HCT116 (cell line): ENCODE measurements at regions not wholly inside any gene's neighbourhood (a gene's known extent, or its start where the extent isn't known, plus 50 kb on each side); places are given as distances from the start of the nearest gene placed in this dataset.

Experiments
- ATAC-seq: fragments of 200-7000 bp; cut with Tn5 transposase; 2 replicates; pipeline ENCODE4 v1.9.1; 2020; ENCODE audit warnings: mild to moderate bottlenecking, moderate library complexity
- BruUV-seq: library from RNA; stranded (reverse); fragments of 400-500 nt; replicated peaks from 2 replicates; lab custom pipeline; 2021; lab: Mats Ljungman, UMichigan
- CTCF ChIA-PET: fragments of 300-600 bp; sonication (Branson Sonifier 250); formaldehyde crosslinking; loops from one replicate; lab custom pipeline; 2021; ENCODE audit warnings: antibody characterized with exemption; lab: Charles Lee
- POLR2A ChIA-PET: fragments of 300-600, 350-600 bp; sonication (Branson Sonifier 250); formaldehyde crosslinking; loops from one replicate; lab custom pipeline; 2021; ENCODE audit warnings: antibody characterized with exemption; lab: Charles Lee
- RAD21 ChIA-PET, 2 experiments: fragments of 300-600 bp; sonication (Branson Sonifier 250); formaldehyde crosslinking; loops; one replicate each; lab custom pipeline; 2023; ENCODE audit warnings: low total read pairs in 2 of 2; ENCODE audit not compliant: uncharacterized antibody in 2 of 2, unreplicated experiment in 2 of 2, low non-redundant PET in 1 of 2; lab: Charles Lee
- DNase-seq: peaks from one replicate; pipeline ENCODE4 v3.0.0-alpha.2; 2010; ENCODE audit warnings: low read depth, low spot score
- H2AFZ ChIP-seq: fragments of 200-600 bp; shearing (Covaris generic), sonication (generic); 2 replicates; pipeline ENCODE4 v1.6.1; 2017; ENCODE audit warnings: low read depth, mixed run types, mixed read lengths, antibody characterized with exemption, low read length; ENCODE audit not compliant: poor library complexity, severe bottlenecking
- H3K27ac ChIP-seq: 2 replicates; pipeline ENCODE4 v1.5.1; 2012; ENCODE audit warnings: low read depth, low read length
- H3K27me3 ChIP-seq: fragments of 200-600 bp; sonication (generic); 2 replicates; pipeline ENCODE4 v1.6.1; 2016; ENCODE audit warnings: mixed run types, low read length, mixed read lengths; ENCODE audit not compliant: insufficient read depth
- H3K36me3 ChIP-seq, 2 experiments: fragments of 200-500 bp in 1 of 2; fragments of 200-600 bp in 1 of 2; sonication (Bioruptor generic) in 1 of 2; sonication (generic) in 1 of 2; 2 replicates each; pipeline versions ENCODE4 v1.5.1 to v1.6.1; 2014 to 2016; ENCODE audit warnings: low read length in 2 of 2, inconsistent platforms in 1 of 2, mixed read lengths in 1 of 2, mixed run types in 1 of 2; ENCODE audit not compliant: insufficient read depth in 2 of 2, control insufficient read depth in 1 of 2
- H3K4me1 ChIP-seq, 2 experiments: fragments of 200-600 bp in 1 of 2; sonication (generic) in 1 of 2; 2 replicates each; pipeline versions ENCODE4 v1.5.1 to v1.6.1; 2012 to 2017; ENCODE audit warnings: low read length in 2 of 2, inconsistent platforms in 1 of 2, mild to moderate bottlenecking in 1 of 2, mixed read lengths in 1 of 2, mixed run types in 1 of 2, moderate library complexity in 1 of 2; ENCODE audit not compliant: insufficient read depth in 2 of 2, control insufficient read depth in 1 of 2
- H3K4me2 ChIP-seq: fragments of 200-600 bp; sonication (generic); 2 replicates; pipeline ENCODE4 v1.6.1; 2017; ENCODE audit warnings: mixed run types, low read length, mixed read lengths
- H3K4me3 ChIP-seq, 2 experiments: fragments of 200-600 bp in 1 of 2; sonication (generic) in 1 of 2; replicated peaks in 1 of 2; 2 replicates each; pipeline ENCODE4 v1.5.1; 2011 to 2016; ENCODE audit warnings: low read length in 2 of 2, control low read depth in 1 of 2, low read depth in 1 of 2, mild to moderate bottlenecking in 1 of 2, mixed read lengths in 1 of 2, mixed run types in 1 of 2
- H3K79me2 ChIP-seq: fragments of 200-600 bp; sonication (generic); 2 replicates; pipeline ENCODE4 v1.6.1; 2017; ENCODE audit warnings: mild to moderate bottlenecking, mixed run types, low read length, moderate library complexity, mixed read lengths; ENCODE audit not compliant: insufficient read depth
- H3K9ac ChIP-seq: fragments of 200-600 bp; sonication (generic); 2 replicates; pipeline ENCODE4 v1.6.1; 2016; ENCODE audit warnings: low read length, mixed read lengths
- H3K9me2 ChIP-seq: fragments of 200-600 bp; sonication (generic), shearing (Covaris generic); 2 replicates; pipeline ENCODE4 v1.6.1; 2017; ENCODE audit warnings: mixed run types, mild to moderate bottlenecking, moderate library complexity; ENCODE audit not compliant: insufficient read depth
- H3K9me3 ChIP-seq, 2 experiments: fragments of 200-500 bp in 1 of 2; fragments of 200-600 bp in 1 of 2; sonication (Bioruptor generic) in 1 of 2; sonication (generic) in 1 of 2; 2 replicates each; pipeline ENCODE4 v1.6.1; 2014 to 2017; ENCODE audit warnings: low read length in 2 of 2, mixed read lengths in 2 of 2, inconsistent platforms in 1 of 2, low read depth in 1 of 2, mild to moderate bottlenecking in 1 of 2, mixed run types in 1 of 2, moderate library complexity in 1 of 2; ENCODE audit not compliant: control insufficient read depth in 1 of 2, insufficient read depth in 1 of 2
- H4K20me1 ChIP-seq: fragments of 200-600 bp; sonication (generic), shearing (Covaris generic); 2 replicates; pipeline ENCODE4 v1.6.1; 2017; ENCODE audit warnings: mixed run types, mild to moderate bottlenecking, moderate library complexity; ENCODE audit not compliant: insufficient read depth
- CBX3 ChIP-seq: IDR thresholded peaks from 2 replicates; pipeline ENCODE4 v1.6.1; 2012; ENCODE audit warnings: low read depth
- CTCF ChIP-seq, 3 experiments: fragments of 200-600 bp in 1 of 3; sonication (generic) in 1 of 3; IDR thresholded peaks in 2 of 3; conservative IDR thresholded peaks in 1 of 3; 2 replicates each; pipeline ENCODE4 v1.5.1; 2012 to 2017; ENCODE audit warnings: low read depth in 2 of 3, low read length in 2 of 3, antibody characterized with exemption in 1 of 3, borderline replicate concordance in 1 of 3, control low read depth in 1 of 3, mild to moderate bottlenecking in 1 of 3, mixed read lengths in 1 of 3, mixed run types in 1 of 3, moderate library complexity in 1 of 3; ENCODE audit not compliant: insufficient read depth in 1 of 3
- EGR1 ChIP-seq: IDR thresholded peaks from 2 replicates; pipeline ENCODE4 v1.6.1; 2012; ENCODE audit warnings: low read depth
- EZH2 ChIP-seq: fragments of 200-600 bp; sonication (generic); IDR thresholded peaks from 2 replicates; pipeline ENCODE4 v1.6.1; 2017; ENCODE audit warnings: antibody characterized with exemption, mixed run types
- JUND ChIP-seq: IDR thresholded peaks from 2 replicates; pipeline ENCODE4 v1.6.1; 2012
- POLR2AphosphoS5 ChIP-seq: IDR thresholded peaks from 2 replicates; pipeline ENCODE4 v1.6.1; 2011; ENCODE audit warnings: mild to moderate bottlenecking, low read depth, low read length, moderate library complexity
- SP1 ChIP-seq: IDR thresholded peaks from 2 replicates; pipeline ENCODE4 v1.6.1; 2012; ENCODE audit warnings: low read depth
- SRF ChIP-seq: IDR thresholded peaks from 2 replicates; pipeline ENCODE4 v1.6.1; 2012; ENCODE audit warnings: low read depth
- ZFX ChIP-seq: fragments of 450-650 bp; IDR thresholded peaks from 2 replicates; pipeline ENCODE4 v1.6.1; 2017
- intact Hi-C: fragments of 100-400 bp; cut with micrococcal nuclease; formaldehyde crosslinking; loops from 2 replicates; pipeline ENCODE4 v1.10.0; 2022

GRCh38 chr7:68006619-68007018 lies 1010.0 kb downstream of the TYW1 start:
- no peaks in the 10 kb centered on the region for H3K4me1 ChIP-seq
- ChIA-PET CTCF (no interaction called here), POLR2A (no interaction called here), RAD21 (no interaction called here)
- peaks cover 0 to 16% of the 10 kb centered on the region in 2 experiments; a peak in 1 of 4 replicates for H3K9me3 ChIP-seq
- intact Hi-C loops: no loop called here
- no peak overlapping the region for H3K4me3 ChIP-seq
- no peaks in the 10 kb centered on the region for H4K20me1 ChIP-seq
- H3K36me3 ChIP-seq: no peaks in the 10 kb centered on the region
- no peaks in the 10 kb centered on the region for H3K79me2 ChIP-seq
- ATAC-seq: no peak
- TF ChIP-seq EZH2 (no peak), ZFX (no peak), EGR1 (no peak), CBX3 (no peak), POLR2AphosphoS5 (no peak), CTCF (IDR thresholded peaks at IDR 0.05 in 2 of 3, conservative IDR thresholded peaks at IDR 0.05 in 1 of 3; ENCODE audit: borderline replicate concordance in 1 of 3, insufficient read depth in 1 of 3, low read depth in 2 of 3, low read length in 2 of 3) (no peak), SRF (no peak), JUND (no peak)
- TF ChIP-seq, all 23 proteins: peak for 0
- Histone ChIP-seq H3K9ac (no peak overlapping the region), H3K9me2 (no peaks in the 10 kb centered on the region), H3K27me3 (no peaks in the 10 kb centered on the region), H3K27ac (no peak overlapping the region), H3K4me2 (no peak overlapping the region), H2AFZ (no peak overlapping the region)
- BruUV-seq: no TSS peak
- no peak for DNase-seq

- Histone ChIP-seq H3K4me1 (no peaks in the 10 kb centered on the region), H3K27me3 (no peaks in the 10 kb centered on the region), H3K79me2 (no peaks in the 10 kb centered on the region), H3K9ac (no peak overlapping the region), H3K27ac (no peak overlapping the region), H3K4me2 (no peak overlapping the region), H3K4me3 (no peak overlapping the region), H3K9me3 (peaks cover 0 to 8% of the 10 kb centered on the region in 2 experiments; a peak in 1 of 4 replicates), H3K9me2 (no peaks in the 10 kb centered on the region), H2AFZ (no peak overlapping the region), H3K36me3 (no peaks in the 10 kb centered on the region), H4K20me1 (no peaks in the 10 kb centered on the region)
- ChIA-PET CTCF (no interaction called here), POLR2A (no interaction called here), RAD21 (no interaction called here)
- BruUV-seq: no TSS peak
- intact Hi-C loops: no loop called here
- DNase-seq (no peak), ATAC-seq (no peak)
- no peak for TF ChIP-seq CBX3
- TF ChIP-seq SP1: no peak
These were observed 1013.1 kb downstream of the TYW1 start for GRCh38 chr7:68009716-68010115.
